ENCODE measurements at regions not wholly inside any gene's neighbourhood (a gene's known extent, or its start where the extent isn't known, plus 50 kb on each side); places are given as distances from the start of the nearest gene placed in this dataset.

DNA sequence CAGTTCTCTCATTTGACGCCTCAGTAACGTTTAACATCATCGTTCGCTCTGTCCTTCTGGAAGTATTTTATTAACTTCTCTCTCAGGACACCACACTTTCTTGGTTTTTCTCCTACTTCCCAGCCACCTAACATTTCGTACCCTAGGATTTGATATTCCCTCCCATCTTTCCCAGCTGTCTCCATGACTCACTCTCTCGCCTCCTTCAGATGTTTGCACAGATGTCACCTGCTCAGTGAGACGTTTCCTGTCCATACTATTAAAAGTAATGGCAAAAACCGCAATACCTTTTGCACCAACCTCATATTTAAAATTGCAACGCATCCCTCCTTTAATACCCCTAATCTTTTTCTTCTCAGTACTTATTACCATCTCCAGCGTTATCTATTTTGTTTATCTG is 62.1 kb upstream of the SPRED1 start (continued):
- no peak for TF ChIP-seq SRF (IDR thresholded peaks at IDR 0.05; ENCODE audit: low read depth, low read length)
- no peak for TF ChIP-seq TEAD4 (IDR thresholded peaks at IDR 0.05; ENCODE audit: low read depth, low read length)
